H1 (cell line): ENCODE measurements at regions not wholly inside any gene's neighbourhood (a gene's known extent, or its start where the extent isn't known, plus 50 kb on each side); places are given as distances from the start of the nearest gene placed in this dataset.
A peak's percentile ranks its signal among the peaks of the same experiment; 100 is the strongest.

Source experiments
- CTCF ChIA-PET: fragments of 300-600 bp; sonication (Branson Sonifier 250); formaldehyde crosslinking; loops from one replicate; lab custom pipeline; 2021; ENCODE audit not compliant: partially characterized antibody; lab: Charles Lee
- POLR2A ChIA-PET: fragments of 300-600 bp; sonication (Branson Sonifier 250); formaldehyde crosslinking; loops from one replicate; lab custom pipeline; 2021; ENCODE audit warnings: inconsistent platforms; ENCODE audit not compliant: partially characterized antibody; lab: Charles Lee
- DNase-seq, 2 experiments: peaks; one replicate each; pipeline versions ENCODE4 v3.0.0 to v3.0.0-alpha.2; 2010 to 2022; ENCODE audit warnings: low spot score in 2 of 2, low read depth in 1 of 2, mixed read lengths in 1 of 2
- FAIRE-seq: peaks from 2 replicates; lab custom pipeline; 2011; peaks lifted over from hg19 to GRCh38; lab: Jason Lieb, UNC
- H2AFZ ChIP-seq: 2 replicates; pipeline ENCODE4 v1.8.1; 2012; ENCODE audit warnings: low read length, inconsistent platforms
- H2AK5ac ChIP-seq: 2 replicates; pipeline ENCODE4 v1.6.1; 2013; ENCODE audit warnings: low read depth, low read length
- H2BK120ac ChIP-seq: replicated peaks from 2 replicates; pipeline ENCODE3; 2013; ENCODE audit warnings: low read depth, low read length, inconsistent platforms
- H2BK12ac ChIP-seq: 2 replicates; pipeline ENCODE4 v1.6.1; 2013; ENCODE audit warnings: low read depth, low read length
- H2BK15ac ChIP-seq: 2 replicates; pipeline ENCODE4 v1.6.1; 2013; ENCODE audit warnings: low read length
- H2BK20ac ChIP-seq: 2 replicates; pipeline ENCODE4 v1.6.1; 2013; ENCODE audit warnings: low read length
- H2BK5ac ChIP-seq: 2 replicates; pipeline ENCODE4 v1.6.1; 2013; ENCODE audit warnings: low read depth, low read length
- H3K14ac ChIP-seq: 2 replicates; pipeline ENCODE4 v1.6.1; 2013; ENCODE audit warnings: inconsistent platforms; ENCODE audit not compliant: insufficient read length
- H3K18ac ChIP-seq: 2 replicates; pipeline ENCODE4 v1.6.1; 2013; ENCODE audit warnings: low read length; ENCODE audit errors: extremely low read depth
- H3K23ac ChIP-seq: 2 replicates; pipeline ENCODE4 v1.6.1; 2013; ENCODE audit warnings: inconsistent platforms; ENCODE audit not compliant: insufficient read length
- H3K23me2 ChIP-seq: 2 replicates; pipeline ENCODE4 v1.6.1; 2013; ENCODE audit warnings: low read depth, low read length
- H3K27ac ChIP-seq: 2 replicates; pipeline ENCODE4 v1.6.1; 2011; ENCODE audit warnings: low read depth, low read length, inconsistent platforms
- H3K27me3 ChIP-seq, 4 experiments: replicated peaks in 1 of 4; 1 replicate in 1 of 4; 2 replicates in 3 of 4; pipeline versions ENCODE4 v1.6.1 to v1.8.1; 2011 to 2013; ENCODE audit warnings: low read length in 3 of 4, mild to moderate bottlenecking in 3 of 4, inconsistent platforms in 2 of 4, mixed read lengths in 2 of 4, moderate library complexity in 1 of 4; ENCODE audit not compliant: control insufficient read depth in 3 of 4, insufficient read depth in 3 of 4; ENCODE audit errors: extremely low read depth in 1 of 4
- H3K36me3 ChIP-seq, 4 experiments: 2 replicates each; pipeline versions ENCODE4 v1.6.1 to v1.8.1; 2011 to 2013; ENCODE audit warnings: mild to moderate bottlenecking in 4 of 4, low read length in 3 of 4, moderate library complexity in 2 of 4, control low read depth in 1 of 4, inconsistent platforms in 1 of 4; ENCODE audit not compliant: insufficient read depth in 4 of 4, control insufficient read depth in 2 of 4
- H3K4ac ChIP-seq: replicated peaks from 2 replicates; pipeline ENCODE3; 2013; ENCODE audit warnings: low read length, low read depth, mixed read lengths, inconsistent platforms; ENCODE audit not compliant: insufficient read length
- H3K4me1 ChIP-seq, 4 experiments: replicated peaks in 1 of 4; 1 replicate in 1 of 4; 2 replicates in 3 of 4; pipeline versions ENCODE4 v1.6.1 to v1.8.1; 2011 to 2013; ENCODE audit warnings: low read length in 3 of 4, inconsistent platforms in 2 of 4, mixed read lengths in 1 of 4; ENCODE audit not compliant: insufficient read depth in 4 of 4, control insufficient read depth in 3 of 4
- H3K4me2 ChIP-seq, 2 experiments: 2 replicates each; pipeline versions ENCODE4 v1.6.1 to v1.8.1; 2011 to 2013; ENCODE audit warnings: low read depth in 2 of 2, low read length in 2 of 2, control low read depth in 1 of 2, inconsistent platforms in 1 of 2, mild to moderate bottlenecking in 1 of 2; ENCODE audit not compliant: insufficient read depth in 1 of 2
- H3K4me3 ChIP-seq, 4 experiments: fragments of 200-600, 300-600 bp in 1 of 4; sonication (generic), shearing (Covaris generic), sonication (Bioruptor Twin) in 1 of 4; 2 replicates each; pipeline versions ENCODE4 v1.5.1 to v1.8.1; 2011 to 2016; ENCODE audit warnings: low read length in 4 of 4, low read depth in 3 of 4, control low read depth in 2 of 4, inconsistent platforms in 2 of 4, mild to moderate bottlenecking in 2 of 4, mixed read lengths in 1 of 4, moderate library complexity in 1 of 4; ENCODE audit not compliant: insufficient read depth in 2 of 4; ENCODE audit errors: extremely low read depth in 1 of 4
- H3K56ac ChIP-seq: replicated peaks from 2 replicates; pipeline ENCODE3; 2013; ENCODE audit warnings: low read depth, mild to moderate bottlenecking, mixed read lengths, low read length, inconsistent platforms; ENCODE audit not compliant: insufficient read length
- H3K79me1 ChIP-seq: 2 replicates; pipeline ENCODE4 v1.6.1; 2013; ENCODE audit warnings: low read depth, low read length, control low read depth
- H3K79me2 ChIP-seq, 2 experiments: 2 replicates each; pipeline versions ENCODE4 v1.6.1 to v1.8.1; 2012 to 2013; ENCODE audit warnings: low read length in 2 of 2, mild to moderate bottlenecking in 2 of 2, inconsistent platforms in 1 of 2; ENCODE audit not compliant: insufficient read depth in 2 of 2, control insufficient read depth in 1 of 2
- H3K9ac ChIP-seq, 4 experiments: replicated peaks in 1 of 4; 1 replicate in 1 of 4; 2 replicates in 3 of 4; pipeline versions ENCODE4 v1.6.1 to v1.8.1; 2011 to 2013; ENCODE audit warnings: low read depth in 3 of 4, low read length in 3 of 4, control low read depth in 2 of 4, mild to moderate bottlenecking in 2 of 4, moderate library complexity in 2 of 4, inconsistent platforms in 1 of 4; ENCODE audit errors: extremely low read depth in 1 of 4
- H3K9me3 ChIP-seq, 2 experiments: 2 replicates each; pipeline versions ENCODE4 v1.6.1 to v1.8.1; 2012 to 2013; ENCODE audit warnings: mild to moderate bottlenecking in 2 of 2, moderate library complexity in 2 of 2, control low read depth in 1 of 2, inconsistent platforms in 1 of 2, low read depth in 1 of 2, low read length in 1 of 2, mixed read lengths in 1 of 2; ENCODE audit not compliant: insufficient read depth in 2 of 2
- H4K20me1 ChIP-seq, 2 experiments: replicated peaks in 1 of 2; 2 replicates each; pipeline versions ENCODE3 to v1.8.1; 2011 to 2013; ENCODE audit warnings: inconsistent platforms in 2 of 2, low read length in 2 of 2, mild to moderate bottlenecking in 1 of 2; ENCODE audit not compliant: insufficient read depth in 2 of 2, control insufficient read depth in 1 of 2
- H4K5ac ChIP-seq: 2 replicates; pipeline ENCODE4 v1.6.1; 2013; ENCODE audit warnings: low read length, low read depth, mixed read lengths, inconsistent platforms; ENCODE audit not compliant: insufficient read length
- H4K8ac ChIP-seq: 2 replicates; pipeline ENCODE4 v1.8.0; 2013; ENCODE audit warnings: mild to moderate bottlenecking, moderate library complexity, low read length, inconsistent platforms; ENCODE audit not compliant: insufficient read depth; ENCODE audit errors: extremely low read depth
- H4K91ac ChIP-seq: replicated peaks from 2 replicates; pipeline ENCODE3; 2013; ENCODE audit warnings: low read length, mixed read lengths, inconsistent platforms; ENCODE audit not compliant: insufficient read length
- ASH2L ChIP-seq: fragments of 200-600, 300-600 bp; sonication (generic); IDR thresholded peaks from one replicate; pipeline ENCODE4 v1.7.1; 2017; ENCODE audit warnings: low read length
- ATF2 ChIP-seq: IDR thresholded peaks from 2 replicates; pipeline ENCODE4 v1.6.1; 2012; ENCODE audit warnings: low read length, inconsistent platforms
- BRCA1 ChIP-seq: IDR thresholded peaks from 2 replicates; pipeline ENCODE4 v1.6.1; 2012; ENCODE audit warnings: low read depth, low read length, improper control_type of control experiment
- CHD2 ChIP-seq: IDR thresholded peaks from 2 replicates; pipeline ENCODE4 v1.6.1; 2012; ENCODE audit warnings: low read length, improper control_type of control experiment
- CREB1 ChIP-seq: IDR thresholded peaks from 2 replicates; pipeline ENCODE4 v1.6.1; 2012; ENCODE audit warnings: inconsistent platforms
- NANOG ChIP-seq: IDR thresholded peaks from 2 replicates; pipeline ENCODE4 v1.6.1; 2011; ENCODE audit warnings: low read length, low read depth, mild to moderate bottlenecking, inconsistent platforms; ENCODE audit not compliant: insufficient read depth, poor library complexity, severe bottlenecking
- SP4 ChIP-seq: IDR thresholded peaks from 2 replicates; pipeline ENCODE4 v1.6.1; 2012; ENCODE audit warnings: low read length, inconsistent platforms
- SRF ChIP-seq: IDR thresholded peaks from 2 replicates; pipeline ENCODE4 v1.6.1; 2011; ENCODE audit warnings: mild to moderate bottlenecking, low read depth, low read length, moderate library complexity
- SUZ12 ChIP-seq: fragments of 200-600 bp; sonication (generic); IDR thresholded peaks from 2 replicates; pipeline ENCODE4 v1.6.1; 2012; ENCODE audit warnings: mild to moderate bottlenecking, inconsistent platforms, low read length, moderate library complexity, mixed read lengths
- ZNF274 ChIP-seq: IDR thresholded peaks from 2 replicates; pipeline ENCODE4 v1.7.0; 2012; ENCODE audit warnings: low read length, borderline replicate concordance; ENCODE audit errors: extremely low read depth
- WGBS, 2 experiments: shearing (Covaris generic) in 1 of 2; methylation state at CpG; one replicate each; pipeline versions ENCODE4 v1.1.6 to v1.1.7; 2013 to 2015; ENCODE audit warnings: low lambda C conversion rate in 2 of 2, mixed read lengths in 2 of 2, inconsistent platforms in 1 of 2, low coverage in 1 of 2, missing lambda C conversion rate in 1 of 2; ENCODE audit not compliant: insufficient replicate concordance in 2 of 2, insufficient coverage in 1 of 2, insufficient read length in 1 of 2; ENCODE audit errors: extremely low coverage in 1 of 2, missing lambda C conversion rate in 1 of 2; 5-methylcytosine and 5-hydroxymethylcytosine counted together

GRCh38 chr13:70523622-70524021 lies 415.4 kb upstream of the KLHL1 start:
- FAIRE-seq: no peak
- TF ChIP-seq ASH2L (no peak), SUZ12 (no peak), NANOG (no peak), CHD2 (no peak), BRCA1 (no peak), ZNF274 (no peak), CREB1 (no peak), SRF (no peak), ATF2 (no peak), SP4 (no peak)
- Histone ChIP-seq H2AFZ (peak overlapping the region; percentile 48), H2AK5ac (no peak overlapping the region), H3K14ac (no peak overlapping the region), H3K4me3 (no peak overlapping the region), H3K9me3 (no peaks in the 10 kb centered on the region), H3K23me2 (no peaks in the 10 kb centered on the region), H2BK20ac (no peak overlapping the region), H4K8ac (no peak overlapping the region), H3K79me1 (no peaks in the 10 kb centered on the region), H2BK5ac (no peak overlapping the region), H3K23ac (no peak overlapping the region), H4K91ac (no peak overlapping the region), H2BK15ac (no peak overlapping the region), H3K4me2 (no peak overlapping the region), H3K4me1 (no peaks in the 10 kb centered on the region), H4K5ac (no peak overlapping the region), H3K9ac (no peak overlapping the region), H3K27me3 (no peaks in the 10 kb centered on the region), H3K18ac (no peak overlapping the region), H2BK120ac (no peak overlapping the region), H3K27ac (no peak overlapping the region), H2BK12ac (no peak overlapping the region), H3K56ac (no peak overlapping the region), H4K20me1 (no peaks in the 10 kb centered on the region), H3K36me3 (no peaks in the 10 kb centered on the region), H3K4ac (no peak overlapping the region), H3K79me2 (no peaks in the 10 kb centered on the region)
- CTCF ChIA-PET: no interaction called here
- no peak for DNase-seq
- POLR2A ChIA-PET: no interaction called here
- 96% methylated on average over 2 of the region's 2 CpGs; no CpG with 5 or more reads in 1 of the 2 experiments for WGBS, 2 experiments
